ENCODE measurements at regions not wholly inside any gene's neighbourhood (a gene's known extent, or its start where the extent isn't known, plus 50 kb on each side); places are given as distances from the start of the nearest gene placed in this dataset.
"Not testable (repeated sequence)": the region's sequence is repeated elsewhere in the genome, so short reads cannot be mapped to it uniquely, and the experiment has no call there.

DNA sequence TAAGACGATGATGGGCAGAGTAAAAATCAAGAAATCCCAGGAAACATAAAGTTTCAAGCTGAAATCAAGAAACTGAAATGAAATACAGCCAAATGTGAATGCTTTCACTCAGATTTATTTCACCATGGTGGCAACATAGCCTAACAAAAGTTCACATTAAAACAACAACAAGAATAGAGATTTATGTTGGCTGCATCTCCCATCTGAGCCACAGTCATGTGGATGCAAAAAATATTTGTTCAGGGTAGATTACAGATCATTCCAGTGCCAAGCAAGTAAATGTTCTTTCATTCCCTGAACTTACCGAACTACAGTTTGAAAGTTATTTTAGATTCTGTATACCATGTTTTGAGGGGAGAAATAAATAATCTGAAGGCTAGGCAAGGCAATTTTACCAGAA lies 159.9 kb upstream of the TMTC1 start:
- DNase-seq = no peak

DNA sequence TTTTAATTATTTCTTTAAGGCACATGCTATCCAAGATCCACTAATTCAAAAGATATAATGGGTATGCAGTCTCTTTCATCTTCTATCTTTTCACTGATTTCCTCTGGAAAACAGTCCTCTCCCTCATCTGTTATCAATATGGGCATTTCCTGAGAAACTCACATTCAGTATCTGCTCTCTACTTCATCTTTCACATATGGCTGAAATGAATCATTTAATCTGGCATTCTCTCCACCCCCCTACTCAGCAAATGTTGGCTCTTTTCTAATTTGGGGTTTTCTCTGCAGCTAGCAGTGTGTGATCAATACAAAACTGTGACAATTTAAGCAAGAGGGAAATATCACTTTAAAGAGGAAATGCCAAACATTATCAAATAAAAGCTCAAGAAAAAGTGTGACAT lies 157.1 kb upstream of the TMTC1 start:
- no peak for DNase-seq

- no peak for DNase-seq
Measured at GRCh38 chr12:29930503-29930902, 146.8 kb upstream of the TMTC1 start.

DNA sequence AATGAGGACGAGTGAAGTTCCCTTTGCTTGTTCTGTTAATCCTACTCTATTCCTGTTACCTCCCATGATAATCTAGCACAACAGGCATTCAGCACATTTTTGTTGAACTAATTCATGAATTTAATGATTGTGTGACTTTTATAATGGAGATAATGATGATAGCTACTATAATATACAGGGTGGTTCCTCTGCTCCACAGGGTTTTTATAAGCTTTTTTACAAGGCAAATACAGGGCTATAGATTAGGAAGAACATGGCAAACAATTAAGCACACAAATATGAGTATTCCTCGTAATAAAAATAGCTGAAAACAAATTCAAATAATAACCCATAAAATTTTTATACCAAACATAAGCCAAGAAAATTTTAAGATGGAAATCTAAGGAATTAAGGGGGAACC lies 145.6 kb upstream of the TMTC1 start:
- no peak for DNase-seq

DNA sequence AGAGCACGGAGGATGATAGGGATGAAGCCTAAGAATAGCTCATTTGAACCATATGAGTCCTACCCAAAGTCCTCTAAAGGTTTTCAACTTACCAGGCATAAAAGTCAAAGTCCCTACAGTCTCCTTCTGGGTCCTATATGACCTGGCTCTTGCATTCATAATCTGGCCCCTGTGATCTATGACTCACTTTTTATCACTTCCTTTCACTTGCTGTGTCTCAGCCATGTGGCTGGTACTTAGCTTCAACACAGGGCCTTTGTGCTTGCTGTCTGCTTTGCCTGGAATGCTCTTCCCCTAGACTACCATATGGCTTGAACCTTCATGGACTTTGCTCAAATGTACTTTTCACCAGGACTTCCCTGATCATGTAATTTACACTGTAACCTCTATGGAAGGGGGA lies 137.6 kb upstream of the TMTC1 start:
- no peak for DNase-seq

DNA sequence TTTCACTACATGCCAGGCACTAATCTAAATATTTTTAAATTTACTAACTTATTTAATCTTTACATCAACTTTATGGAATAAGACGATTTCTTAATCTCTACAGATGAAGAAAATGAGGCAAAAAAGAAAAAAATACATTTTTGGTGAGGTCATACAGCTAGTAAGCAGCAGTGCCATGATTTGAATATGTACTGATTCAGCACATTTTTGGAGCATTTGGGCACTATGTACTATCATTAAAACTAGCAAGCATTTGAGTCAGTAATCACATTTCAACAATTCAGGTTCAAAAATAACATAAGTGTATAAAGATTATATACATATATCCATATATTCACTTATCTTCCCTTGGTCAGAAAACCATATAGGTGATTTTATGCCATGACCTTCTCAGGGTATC lies 124.4 kb upstream of the TMTC1 start:
- DNase-seq = no peak

DNA sequence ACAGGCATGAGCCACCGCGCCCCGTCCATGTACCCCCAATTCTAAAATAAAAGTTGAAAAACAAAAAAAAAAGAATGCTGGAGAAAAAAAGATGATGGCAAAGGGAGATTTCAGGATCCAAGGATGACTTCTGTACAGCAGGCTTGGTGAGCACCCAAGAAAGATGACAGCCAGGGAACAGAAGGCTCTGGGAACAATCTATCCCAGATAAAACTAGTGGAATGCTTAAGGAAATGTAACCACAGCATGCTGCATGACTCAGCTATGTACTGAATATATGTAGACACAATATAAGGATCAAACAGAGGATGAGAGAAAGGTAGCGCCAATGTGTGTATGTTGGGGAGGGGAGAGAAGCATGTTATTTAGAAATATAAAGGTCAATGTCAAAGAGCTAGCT lies 123.7 kb upstream of the TMTC1 start:
- no peak for DNase-seq

DNA sequence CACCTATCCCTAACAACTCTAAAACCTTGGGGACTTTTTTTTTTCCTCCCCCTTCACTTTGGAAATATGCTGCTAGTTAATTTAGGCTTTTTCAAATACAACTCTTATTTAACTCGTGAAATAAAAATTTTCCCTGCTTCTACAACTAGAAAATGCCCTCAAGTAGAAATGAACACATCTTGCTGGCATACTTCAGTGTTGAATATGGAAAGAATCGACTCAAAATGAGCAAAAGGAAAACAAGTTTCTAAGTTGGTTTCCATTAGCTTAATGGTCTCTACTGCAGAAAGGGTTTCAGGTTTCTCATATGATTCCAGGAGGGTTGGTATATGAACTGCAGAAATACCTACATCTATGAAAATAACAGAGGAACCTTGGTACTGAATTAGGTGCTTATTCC lies 118.3 kb upstream of the TMTC1 start:
- DNase-seq = no peak

DNA sequence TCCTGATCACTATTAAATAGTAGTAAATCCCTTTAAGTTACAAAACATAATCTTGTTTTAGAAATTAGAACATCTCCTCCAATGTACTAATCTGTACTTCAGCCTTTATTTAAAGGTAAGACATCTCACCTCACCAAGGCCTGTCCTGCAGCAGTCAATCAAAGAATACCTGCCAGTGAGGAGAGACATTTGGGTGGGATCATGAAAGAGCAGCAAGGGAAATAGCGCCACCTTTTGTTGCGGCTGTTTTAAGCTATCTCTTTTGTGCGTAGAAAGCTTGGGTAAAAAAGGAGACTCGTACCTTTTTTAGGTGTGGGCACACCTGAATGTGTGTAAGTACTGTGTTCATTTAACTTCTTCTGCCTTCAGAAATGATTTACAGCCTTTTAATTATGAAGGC lies 117.8 kb upstream of the TMTC1 start:
- no peak for DNase-seq

- no peak for DNase-seq
Measured at GRCh38 chr12:29899212-29899931, 115.6 kb upstream of the TMTC1 start.

- DNase-seq = no peak
Measured at GRCh38 chr12:29895966-29896365, 112.2 kb upstream of the TMTC1 start.

GRCh38 chr12:29893002-29893401 lies 109.3 kb upstream of the TMTC1 start:
- DNase-seq = no peak

DNA sequence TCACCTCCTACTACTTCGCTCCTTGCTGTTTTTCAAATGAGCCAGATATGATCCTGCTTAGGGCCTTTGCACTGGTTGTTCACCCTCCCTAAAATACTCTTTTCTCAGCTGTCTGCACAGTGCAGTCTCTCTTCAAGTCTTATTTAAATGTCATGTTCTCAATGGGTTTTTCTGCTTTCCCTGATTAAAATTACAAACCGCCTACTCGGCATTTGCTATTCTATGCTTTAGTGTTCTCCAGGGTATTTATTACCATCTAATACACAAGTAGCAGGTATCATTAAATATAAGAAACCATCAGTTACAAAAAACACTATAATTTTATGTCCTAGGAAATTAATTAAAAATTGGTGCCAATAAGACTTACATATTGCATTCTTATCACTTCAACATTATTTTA lies 108.0 kb upstream of the TMTC1 start:
- DNase-seq = no peak

DNA sequence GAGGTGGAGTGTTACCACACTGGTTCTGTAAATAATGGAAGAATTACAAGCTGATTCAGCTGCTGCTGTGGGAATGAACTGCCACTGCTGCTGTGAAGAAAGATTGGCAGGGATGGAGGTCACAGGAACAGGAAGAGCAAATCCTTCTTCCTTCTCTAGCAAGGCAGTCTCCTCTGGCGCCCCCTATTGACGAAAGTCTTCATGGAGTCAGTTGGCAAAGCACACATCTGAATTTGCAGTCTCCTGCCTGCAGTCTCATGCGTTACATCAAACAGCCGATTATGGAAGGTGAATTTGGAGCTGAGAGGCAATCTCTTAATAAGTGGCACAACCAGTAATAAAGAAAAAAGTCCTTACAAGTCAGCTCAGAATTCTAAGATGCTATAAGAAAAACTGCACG lies 106.0 kb upstream of the TMTC1 start:
- DNase-seq = peak in 6 of 14 donors; percentile 0 to 16 (median 1)

- DNase-seq = no peak
Measured at GRCh38 chr12:29888777-29889176, 105.0 kb upstream of the TMTC1 start.

DNA sequence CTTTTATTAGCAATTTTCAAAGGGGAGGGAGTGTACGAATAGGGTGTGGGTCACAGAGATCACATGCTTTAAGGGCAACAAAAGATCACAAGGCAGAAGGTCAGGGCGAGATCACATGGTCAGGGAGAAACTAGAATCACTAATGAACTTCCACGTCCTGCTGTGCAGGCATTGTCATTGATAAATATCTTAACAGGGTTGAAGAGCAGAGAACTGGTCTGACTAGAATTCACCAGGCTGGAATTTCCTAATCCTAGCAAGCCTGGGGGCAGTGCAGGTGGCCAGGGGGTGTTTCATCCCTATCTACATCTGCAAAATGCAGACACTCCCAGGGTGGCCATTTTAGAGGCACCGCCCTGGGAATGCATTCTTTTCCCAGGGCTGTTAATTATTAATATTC lies 101.2 kb upstream of the TMTC1 start:
- not testable (repeated sequence) for DNase-seq

GRCh38 chr12:29883941-29884554 lies 100.3 kb upstream of the TMTC1 start:
- no peak for DNase-seq

DNA sequence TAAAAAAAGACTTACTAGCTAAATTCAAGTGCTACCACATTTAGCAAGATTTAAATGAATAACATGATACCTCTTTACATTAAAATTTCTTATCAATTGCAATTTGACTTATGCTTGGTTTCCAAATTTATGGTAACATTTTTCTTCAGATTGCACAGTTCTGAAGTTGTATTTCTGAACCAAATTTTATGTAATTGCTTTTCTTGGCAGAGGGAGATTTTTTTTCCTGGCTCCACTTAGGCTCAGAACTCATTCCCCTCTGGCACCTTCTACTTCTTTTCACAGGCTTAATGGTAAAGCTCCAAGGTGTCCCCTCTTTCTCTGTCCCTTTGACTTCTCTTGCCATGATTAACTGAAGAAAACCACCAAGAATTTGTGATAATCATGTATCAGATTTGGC lies 99.8 kb upstream of the TMTC1 start:
- DNase-seq = no peak

DNA sequence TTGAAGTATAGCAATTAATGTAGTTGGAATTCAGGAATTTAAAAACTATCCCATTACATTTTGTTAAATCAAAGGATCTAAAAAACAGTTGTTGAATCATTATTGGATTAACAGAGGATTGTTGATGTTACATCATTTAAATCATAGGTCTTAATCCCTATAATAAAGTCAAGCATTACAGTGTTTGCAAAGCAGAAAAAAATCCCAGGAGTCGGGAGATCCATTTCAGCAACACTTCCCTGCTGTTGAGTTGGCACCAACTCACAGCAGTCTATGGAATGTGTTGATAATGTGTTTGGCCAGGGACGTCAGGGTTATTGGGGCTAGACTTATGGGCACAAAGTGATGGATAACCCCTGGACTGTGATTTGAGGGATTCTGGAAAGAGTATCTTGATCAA lies 99.1 kb upstream of the TMTC1 start:
- no peak for DNase-seq

DNA sequence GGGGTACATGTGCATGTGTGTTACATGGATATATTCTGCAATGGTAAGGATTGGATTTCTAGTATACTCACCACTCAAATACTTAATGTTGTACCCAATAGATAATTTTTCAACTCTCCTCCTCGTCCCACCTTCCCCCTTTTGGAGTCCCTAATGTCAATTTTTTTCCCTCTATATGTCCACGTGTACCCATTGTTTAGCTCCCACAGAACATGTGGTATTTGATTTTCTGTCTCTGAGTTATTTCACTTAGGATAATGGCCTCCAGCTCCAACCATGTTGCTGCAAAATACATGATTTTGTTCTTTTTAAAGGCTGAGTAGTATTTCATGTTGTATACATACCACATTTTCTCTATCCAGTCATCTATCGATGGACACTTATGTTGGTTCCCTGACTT lies 97.2 kb upstream of the TMTC1 start:
- no peak for DNase-seq

DNA sequence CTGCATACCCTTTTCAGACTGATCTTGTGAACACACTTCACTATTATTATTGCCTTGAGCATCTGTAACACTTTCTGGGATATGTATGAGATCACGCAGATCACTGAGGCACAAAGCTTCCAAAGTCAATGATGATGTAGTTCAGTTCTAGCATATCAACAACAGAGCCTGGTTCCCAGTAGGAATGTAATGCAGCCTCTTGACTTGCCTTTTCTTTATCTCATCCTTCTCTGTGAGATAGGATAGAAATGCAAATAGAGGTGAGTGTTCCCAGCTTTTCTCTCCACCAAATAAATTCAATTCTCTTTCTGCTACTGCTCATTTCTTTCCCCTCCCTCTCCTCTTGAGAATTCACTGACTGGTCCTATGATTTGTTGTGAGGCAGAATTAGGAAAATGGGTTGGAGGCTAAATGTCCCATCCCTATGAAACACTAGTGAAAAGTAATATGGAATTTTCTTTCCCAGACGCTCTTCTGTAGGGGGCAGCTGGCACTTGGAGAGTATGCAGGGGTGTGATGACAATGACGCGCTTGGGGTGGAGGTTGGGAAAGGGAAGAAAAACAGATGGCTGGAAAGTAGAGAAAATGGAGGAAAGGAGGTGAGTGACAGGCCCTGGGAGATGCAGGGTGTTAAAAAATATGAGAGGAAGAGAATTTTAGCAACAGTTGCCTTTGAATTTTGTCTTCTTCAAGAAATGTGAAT lies 96.0 kb upstream of the TMTC1 start:
- no peak for DNase-seq

DNA sequence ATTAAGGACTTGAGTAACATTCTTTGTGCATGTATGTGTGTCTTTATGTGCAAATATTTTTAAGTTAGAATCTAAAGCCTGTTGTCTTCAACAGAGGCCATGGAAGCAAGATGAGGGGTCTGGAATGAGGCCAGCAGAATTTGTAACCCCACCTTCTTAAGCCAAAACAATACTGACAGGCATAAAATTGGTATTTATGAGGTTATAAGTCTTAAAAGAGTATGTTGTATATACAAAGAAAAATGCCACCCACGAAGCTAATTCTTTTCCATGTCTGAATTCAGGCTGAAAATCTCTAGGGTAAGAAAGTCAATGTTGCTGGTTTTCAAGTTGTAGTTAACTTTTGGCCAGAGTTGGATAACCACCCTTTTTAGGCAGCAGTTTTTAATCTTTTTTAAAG lies 86.2 kb upstream of the TMTC1 start:
- no peak for DNase-seq

GRCh38 chr12:29867823-29868222 lies 84.1 kb upstream of the TMTC1 start:
- DNase-seq = no peak

DNA sequence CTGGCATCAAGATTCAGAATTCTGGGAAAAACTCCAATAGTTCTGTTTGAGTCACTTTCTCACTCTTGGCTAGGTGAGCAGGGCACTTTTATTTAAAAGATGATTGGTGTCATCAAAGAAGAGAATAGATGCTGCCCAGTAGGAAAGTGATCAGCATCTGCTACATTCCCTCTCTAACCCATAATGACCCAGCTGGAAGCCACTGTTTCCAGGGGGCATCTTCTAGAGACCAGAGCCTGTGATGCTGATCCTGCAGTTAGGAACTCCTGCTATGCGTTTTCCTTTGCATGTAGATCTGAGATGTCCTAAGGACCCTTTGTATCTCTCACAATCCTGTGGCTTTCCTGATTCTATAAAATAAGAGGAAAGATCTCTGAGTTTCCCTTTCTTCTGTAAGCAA lies 79.9 kb upstream of the TMTC1 start:
- DNase-seq = no peak
